ENCODE measurements at regions not wholly inside any gene's neighbourhood (a gene's known extent, or its start where the extent isn't known, plus 50 kb on each side); places are given as distances from the start of the nearest gene placed in this dataset.

DNA sequence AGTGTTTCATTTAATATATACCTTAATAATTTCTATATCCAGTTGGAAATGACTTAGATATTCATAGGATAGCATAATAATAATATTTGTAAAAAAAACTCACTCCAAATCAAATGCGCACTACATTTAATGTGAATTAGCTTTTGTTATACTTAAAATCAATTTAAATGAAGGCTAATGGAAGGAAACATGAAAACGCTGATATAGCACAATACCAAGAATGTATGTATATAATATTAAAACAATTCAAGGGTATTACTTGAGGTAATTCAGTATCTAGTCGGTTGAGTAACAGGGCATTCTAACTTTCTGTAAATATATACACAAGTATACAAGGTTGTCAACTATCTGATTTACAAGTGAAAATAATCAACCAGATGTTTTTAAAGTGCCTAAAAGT, 307.1 kb upstream of the TEX13C start:
- DNase-seq, result no peak

GRCh38 chrX:125029131-125029530, 290.5 kb upstream of the TEX13C start:
- no peak for DNase-seq
